ENCODE measurements at regions not wholly inside any gene's neighbourhood (a gene's known extent, or its start where the extent isn't known, plus 50 kb on each side); places are given as distances from the start of the nearest gene placed in this dataset.

DNA sequence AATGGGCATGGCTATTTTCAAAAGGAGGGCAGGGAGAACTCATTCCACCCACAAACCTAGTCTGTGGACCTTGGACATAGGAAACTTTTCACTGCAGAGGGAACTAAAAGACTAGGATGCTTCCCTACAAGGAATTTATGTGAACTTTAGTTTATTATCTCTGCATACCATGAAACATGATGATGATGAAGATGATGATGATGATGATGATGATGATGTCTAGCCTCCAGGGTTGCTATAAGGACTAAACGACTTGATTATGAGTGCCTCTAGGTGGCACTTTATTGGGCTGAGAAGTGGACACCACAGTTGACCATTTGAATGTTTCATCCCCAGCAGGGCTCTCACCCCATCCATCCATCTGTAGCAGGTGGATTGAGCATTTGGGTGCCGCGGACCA is 260.0 kb upstream of the TCF4 start:
- DNase-seq (ENCODE audit: low read depth): no peak

- DNase-seq (ENCODE audit: low read depth): no peak
These were observed 257.2 kb upstream of the TCF4 start for GRCh38 chr18:55845221-55845620.

DNA sequence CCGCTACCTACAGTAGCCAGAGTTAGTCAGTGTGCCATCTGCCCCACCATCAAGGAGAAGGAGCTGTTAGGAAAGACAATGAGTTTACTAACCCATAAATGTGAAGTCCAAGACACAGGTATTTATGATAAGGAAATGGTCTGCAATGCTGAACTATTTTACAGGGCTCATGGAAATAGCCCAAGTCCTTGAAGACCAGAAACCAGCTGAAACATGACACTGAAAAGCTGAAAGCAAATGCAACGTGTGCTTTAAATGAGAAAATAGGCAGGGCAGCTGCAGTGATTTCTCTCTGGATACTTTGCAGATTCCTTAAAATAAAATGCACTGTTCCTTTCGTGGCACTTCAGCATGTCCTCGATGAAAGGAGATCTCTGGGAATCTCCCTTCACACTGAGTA is 256.4 kb upstream of the TCF4 start:
- DNase-seq (ENCODE audit: low read depth): no peak

DNA sequence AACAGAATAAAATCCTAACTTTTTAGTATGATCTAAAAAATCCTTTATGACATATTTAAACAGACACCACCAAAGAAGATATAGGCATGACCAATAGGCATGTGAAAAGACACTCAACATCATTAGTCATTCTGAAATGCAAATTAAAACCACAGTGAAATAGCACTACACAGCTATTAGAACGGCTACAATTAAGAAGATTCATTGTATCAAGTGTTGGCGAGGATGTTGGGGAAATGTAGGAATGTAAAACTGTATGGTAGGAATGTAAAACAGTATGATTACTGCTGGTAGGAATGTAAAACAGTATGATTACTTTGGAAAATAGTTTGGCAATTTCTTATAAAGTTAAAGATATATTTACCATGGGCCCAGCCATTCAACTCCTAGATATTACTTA is 253.3 kb upstream of the TCF4 start:
- DNase-seq (ENCODE audit: low read depth): no peak

DNA sequence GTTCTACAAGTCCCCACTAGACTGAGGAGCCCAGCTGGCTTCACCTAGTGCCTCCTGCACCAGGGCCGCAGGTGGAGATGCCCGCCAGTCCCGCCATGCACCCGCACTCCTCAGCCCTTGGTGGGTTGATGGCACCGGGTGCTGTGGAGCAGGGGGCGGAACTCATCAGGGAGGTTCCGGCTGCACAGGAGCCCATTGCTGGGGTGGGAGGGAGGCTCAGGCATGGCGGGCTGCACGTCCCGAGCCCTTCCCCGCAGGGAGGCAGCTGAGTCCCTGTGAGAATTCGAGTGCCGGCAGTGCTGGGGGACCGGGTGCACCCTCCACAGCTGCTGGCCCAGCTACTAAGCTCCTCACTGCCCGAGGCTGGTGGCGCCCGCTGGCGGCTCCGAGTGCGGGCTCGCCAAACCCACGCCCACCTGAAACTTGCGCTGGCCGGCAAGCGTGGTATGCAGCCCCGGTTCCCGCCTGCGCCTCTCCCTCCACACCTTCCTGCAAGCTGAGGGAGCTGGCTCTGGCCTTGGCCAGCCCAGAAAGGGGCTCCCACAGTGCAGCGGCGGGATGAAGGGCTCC is 252.7 kb upstream of the TCF4 start:
- DNase-seq (ENCODE audit: low read depth): no peak

DNA sequence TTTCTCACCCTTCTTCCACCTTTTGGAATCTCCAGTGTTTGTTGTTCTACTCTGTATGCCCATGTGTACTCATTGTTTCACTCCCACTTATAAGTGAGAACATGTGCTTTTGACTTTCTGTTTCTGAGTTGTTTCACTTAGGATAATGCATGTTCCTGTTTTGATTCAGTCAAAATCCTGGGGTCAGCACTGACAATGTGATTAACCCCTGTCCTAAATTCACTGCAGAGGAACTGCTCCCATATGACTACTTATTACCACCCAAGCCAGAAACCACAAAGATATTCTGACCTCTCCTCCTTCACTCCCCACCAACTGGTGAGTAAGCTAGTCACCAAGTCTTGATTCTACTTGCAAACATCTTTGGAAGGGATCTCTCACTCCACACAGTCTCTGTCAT is 251.4 kb upstream of the TCF4 start:
- no peak for DNase-seq (ENCODE audit: low read depth)

DNA sequence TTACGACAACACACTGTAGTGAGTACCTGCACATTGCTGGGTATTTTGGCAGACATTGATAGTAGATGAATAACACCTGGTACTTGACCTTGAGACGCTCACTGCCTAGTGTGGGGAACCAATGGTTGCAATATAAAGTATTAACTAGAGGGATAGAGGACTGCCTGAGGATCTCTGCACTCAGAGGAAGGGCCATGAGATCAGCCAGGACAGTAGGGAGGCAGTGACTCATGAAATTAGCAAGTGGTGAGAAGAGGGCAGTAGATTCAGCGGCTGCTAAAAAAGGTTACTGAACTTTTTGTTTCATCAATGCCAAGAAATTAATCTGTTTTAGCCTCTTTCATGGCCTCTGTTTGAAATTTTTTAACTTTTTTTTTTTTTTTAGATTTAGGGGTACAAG is 250.8 kb upstream of the TCF4 start:
- DNase-seq (ENCODE audit: low read depth): no peak

- DNase-seq (ENCODE audit: low read depth): no peak
These were observed 250.3 kb upstream of the TCF4 start for GRCh38 chr18:55838319-55838718.

- DNase-seq (ENCODE audit: low read depth): no peak
These were observed 245.6 kb upstream of the TCF4 start for GRCh38 chr18:55833543-55833942.

GRCh38 chr18:55830544-55830943 is 242.6 kb upstream of the TCF4 start:
- DNase-seq (ENCODE audit: low read depth): no peak

GRCh38 chr18:55821219-55821618 is 233.2 kb upstream of the TCF4 start:
- DNase-seq (ENCODE audit: low read depth): no peak

- no peak for DNase-seq (ENCODE audit: low read depth)
These were observed 231.5 kb upstream of the TCF4 start for GRCh38 chr18:55819448-55819847.

DNA sequence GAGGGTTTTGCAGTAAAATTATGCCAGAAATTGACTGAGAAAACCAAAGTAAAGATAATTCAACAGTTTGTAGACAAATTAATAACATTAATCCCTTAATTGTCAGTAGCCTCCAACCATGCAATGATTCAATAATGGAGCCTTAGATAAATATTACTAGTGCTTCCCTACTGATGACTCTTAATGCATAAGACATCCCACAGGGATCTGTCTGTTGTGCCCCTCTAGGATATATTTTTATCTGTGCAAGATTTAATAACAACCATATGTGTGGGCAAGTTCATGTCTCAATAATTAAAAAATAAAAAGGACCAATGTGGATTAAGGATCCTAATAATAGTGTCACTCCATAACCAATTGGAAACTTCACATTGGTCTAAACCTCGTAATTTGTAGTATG is 230.3 kb upstream of the TCF4 start:
- DNase-seq (ENCODE audit: low read depth): no peak

DNA sequence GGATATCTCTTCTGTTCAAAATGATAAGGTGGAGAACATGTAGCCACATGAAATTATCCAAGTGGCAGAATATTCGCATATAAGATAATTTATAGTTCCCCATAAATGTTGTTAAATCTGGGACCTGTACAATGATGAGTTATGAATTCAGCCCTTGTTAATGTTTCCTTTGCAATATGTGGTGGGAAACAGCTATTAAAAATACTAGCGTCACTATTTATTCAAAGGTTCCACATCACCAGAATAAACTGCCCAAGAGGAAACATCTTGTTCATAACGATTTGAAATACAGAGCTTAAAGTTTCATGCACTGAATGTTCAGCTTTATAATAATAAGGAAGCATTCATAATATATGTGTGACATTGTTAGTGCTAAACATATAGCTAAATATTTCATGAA is 223.9 kb upstream of the TCF4 start:
- no peak for DNase-seq (ENCODE audit: low read depth)

GRCh38 chr18:55805666-55806065 is 217.7 kb upstream of the TCF4 start:
- no peak for DNase-seq (ENCODE audit: low read depth)

DNA sequence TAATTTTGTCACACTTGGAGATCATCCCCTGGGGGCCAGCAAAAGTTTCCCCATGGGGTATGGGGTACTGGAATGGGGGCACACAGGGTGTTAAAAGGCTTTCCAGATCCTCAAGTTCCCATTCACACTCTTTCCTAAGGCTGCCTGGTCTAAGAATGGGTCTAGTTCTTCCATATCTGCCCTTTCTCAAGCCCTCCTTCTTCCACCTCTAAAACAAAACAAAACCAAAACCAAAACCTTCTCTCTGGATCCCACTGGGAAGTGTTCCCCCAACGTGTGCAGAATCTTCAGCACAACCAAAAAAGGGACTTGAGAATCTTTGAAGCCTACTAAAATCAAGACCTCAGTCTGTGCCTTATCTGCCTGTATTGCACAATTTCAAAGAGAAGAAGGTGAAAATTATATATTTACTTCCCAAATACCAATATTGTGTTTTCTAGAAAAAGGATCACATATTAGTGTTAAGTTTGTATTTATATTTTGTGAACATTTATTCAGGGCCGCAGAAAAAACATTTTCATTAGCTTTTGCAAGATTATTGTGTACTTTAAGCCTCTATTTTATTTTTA is 207.2 kb upstream of the TCF4 start:
- no peak for DNase-seq (ENCODE audit: low read depth)

- DNase-seq (ENCODE audit: low read depth): no peak
These were observed 206.5 kb upstream of the TCF4 start for GRCh38 chr18:55794288-55795052.

DNA sequence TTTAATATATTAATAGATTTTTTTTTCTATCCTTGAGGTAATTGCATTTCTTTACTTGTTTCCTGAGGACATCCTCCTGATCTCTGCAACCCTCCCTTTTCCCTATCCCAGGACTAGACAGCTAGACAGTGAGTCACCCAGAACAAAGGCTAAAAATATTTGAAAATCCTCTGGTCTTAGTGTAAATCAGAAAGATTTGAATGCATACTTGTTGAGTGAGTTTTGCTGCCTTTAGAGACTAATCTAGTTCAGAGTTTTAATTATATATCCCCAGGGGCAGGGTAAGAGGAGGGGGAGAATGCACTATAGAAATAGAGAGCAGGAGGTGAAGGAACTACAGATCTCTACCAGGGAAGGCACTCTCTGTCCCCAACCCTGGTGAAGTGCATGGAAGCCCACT is 202.3 kb upstream of the TCF4 start:
- DNase-seq (ENCODE audit: low read depth): no peak

DNA sequence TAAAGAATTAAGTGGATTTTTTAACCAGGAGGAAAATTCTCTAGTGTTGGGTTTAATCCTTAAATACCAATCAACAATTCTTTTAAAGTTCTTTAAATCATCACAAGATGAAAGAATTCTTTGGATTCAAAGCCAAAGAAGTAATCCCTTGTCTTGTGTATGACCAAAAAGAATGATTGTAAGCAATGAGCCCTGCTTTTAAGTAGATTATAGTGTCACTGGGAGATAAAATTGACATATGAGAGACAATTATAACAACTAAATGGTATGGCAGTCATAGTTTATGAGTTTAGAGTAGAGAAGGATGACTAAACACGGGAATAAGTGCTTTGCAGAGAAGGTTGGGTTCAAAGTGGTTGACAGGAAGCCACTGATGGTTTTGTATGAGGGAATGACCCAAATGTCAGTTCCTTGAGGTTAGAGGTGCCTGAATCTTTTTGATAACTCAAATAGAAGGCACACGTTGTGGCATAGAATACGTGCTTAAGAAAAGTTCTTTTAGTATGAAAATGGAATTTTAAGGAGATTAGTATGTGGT is 199.6 kb upstream of the TCF4 start:
- no peak for DNase-seq (ENCODE audit: low read depth)

- no peak for DNase-seq (ENCODE audit: low read depth)
These were observed 198.8 kb upstream of the TCF4 start for GRCh38 chr18:55786651-55787272.

DNA sequence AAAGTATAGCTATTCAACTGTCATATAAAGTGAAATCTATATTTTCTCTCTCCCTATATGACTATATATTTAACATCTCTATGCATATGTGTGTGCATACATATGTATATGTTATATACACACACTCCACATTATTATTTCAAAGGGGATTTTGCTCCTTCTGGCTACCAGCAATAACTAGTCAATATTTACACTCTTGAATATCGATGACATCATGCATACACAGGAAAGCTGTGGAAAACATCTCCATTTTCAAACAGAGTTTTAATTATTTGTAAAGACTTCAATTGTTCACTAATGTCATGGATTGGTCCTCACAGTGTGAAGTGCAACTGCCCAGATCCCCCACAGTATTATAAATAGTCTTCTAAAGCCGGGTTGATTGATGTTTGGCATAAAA is 195.9 kb upstream of the TCF4 start:
- no peak for DNase-seq (ENCODE audit: low read depth)

GRCh38 chr18:55781481-55781957 is 193.5 kb upstream of the TCF4 start:
- no peak for DNase-seq (ENCODE audit: low read depth)

GRCh38 chr18:55780586-55781071 is 192.6 kb upstream of the TCF4 start:
- no peak for DNase-seq (ENCODE audit: low read depth)

Measured in activated T-cell treated with anti-CD3 and anti-CD28 coated beads for 48 hours (primary cell).